GM12892 (cell line): ENCODE measurements at regions not wholly inside any gene's neighbourhood (a gene's known extent, or its start where the extent isn't known, plus 50 kb on each side); places are given as distances from the start of the nearest gene placed in this dataset.

ENCODE experiments used
- POLR2A ChIP-seq: IDR thresholded peaks from 2 replicates; pipeline ENCODE4 v1.6.1; 2011; ENCODE audit warnings: low read depth, low read length, control low read depth
- POLR2AphosphoS5 ChIP-seq: IDR thresholded peaks from 2 replicates; pipeline ENCODE4 v1.6.1; 2011; ENCODE audit warnings: low read depth, low read length, control low read depth
- TAF1 ChIP-seq: IDR thresholded peaks from 2 replicates; pipeline ENCODE4 v1.6.1; 2011; ENCODE audit warnings: low read depth, mild to moderate bottlenecking, control low read depth, low read length, borderline replicate concordance

DNA sequence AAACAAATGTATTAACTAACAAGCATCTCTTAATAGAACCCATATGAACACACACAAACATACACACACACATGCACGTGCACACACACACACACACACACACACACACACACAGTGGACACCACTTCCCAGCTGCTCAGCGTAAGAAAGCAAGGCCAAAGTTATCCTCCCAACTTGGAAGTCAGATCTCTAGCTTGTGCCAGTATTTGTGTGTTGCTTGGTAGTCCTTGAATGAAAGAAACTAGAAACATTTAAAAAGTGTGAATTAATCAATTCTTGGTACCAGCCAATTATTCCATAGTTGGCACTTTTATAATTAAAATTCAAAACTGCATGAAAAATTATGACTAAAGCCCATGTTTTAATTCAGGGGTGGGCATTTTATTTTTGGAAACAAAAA is 178.1 kb downstream of the TMEM161B start:
- TF ChIP-seq POLR2AphosphoS5: no peak
- TF ChIP-seq POLR2A: no peak
- no peak for TF ChIP-seq TAF1
